ENCODE measurements at regions not wholly inside any gene's neighbourhood (a gene's known extent, or its start where the extent isn't known, plus 50 kb on each side); places are given as distances from the start of the nearest gene placed in this dataset.

DNA sequence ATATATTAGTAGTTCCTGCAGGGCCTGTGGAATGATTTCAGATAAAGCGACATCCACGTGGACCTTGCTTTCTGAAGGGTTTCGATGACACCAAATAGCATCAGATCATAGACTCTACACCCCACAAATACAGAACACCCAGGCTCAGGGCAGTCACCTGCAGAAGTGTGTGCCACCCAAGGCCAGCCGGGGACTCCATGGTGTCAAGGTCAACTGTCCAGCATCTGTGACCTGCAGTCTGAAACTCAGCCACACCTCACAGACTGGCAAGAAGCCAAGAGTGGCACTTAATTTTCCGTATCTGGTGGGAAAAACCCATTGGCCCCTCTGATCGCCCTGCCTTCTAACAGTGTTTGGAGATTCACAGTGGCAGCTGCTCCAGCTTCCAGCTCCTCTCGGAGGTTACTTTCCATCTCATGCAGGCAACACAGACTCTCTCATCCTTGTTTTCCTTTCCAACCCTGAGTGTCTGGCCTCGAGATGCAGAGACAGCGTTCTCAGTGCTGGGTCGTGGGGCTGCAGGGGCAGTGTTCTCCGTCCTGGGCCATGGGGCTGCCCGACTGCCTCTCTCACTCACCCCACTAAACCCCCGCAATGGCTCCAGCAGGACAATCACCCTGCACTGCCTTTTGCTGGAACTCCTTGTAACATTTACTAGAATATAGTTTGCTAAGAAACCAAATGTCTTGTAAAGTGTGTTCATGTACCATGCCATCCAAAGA is 221.9 kb downstream of the IRX2 start:
- Mint-ChIP-seq H3K36me3 (ENCODE audit: insufficient read depth in 2 of 2) (no peaks in the 10 kb centered on the region), H3K4me3 (no peak overlapping the region), H3K9me3 (peaks cover 4 to 6% of the 10 kb centered on the region in 2 donors), H3K27ac (no peak overlapping the region), H3K27me3 (ENCODE audit: low read depth) (no peaks in the 10 kb centered on the region), H3K4me1 (ENCODE audit: low read depth) (no peaks in the 10 kb centered on the region)
- no peak for ATAC-seq (replicated peaks in 1 of 2)
- no peak for DNase-seq

DNA sequence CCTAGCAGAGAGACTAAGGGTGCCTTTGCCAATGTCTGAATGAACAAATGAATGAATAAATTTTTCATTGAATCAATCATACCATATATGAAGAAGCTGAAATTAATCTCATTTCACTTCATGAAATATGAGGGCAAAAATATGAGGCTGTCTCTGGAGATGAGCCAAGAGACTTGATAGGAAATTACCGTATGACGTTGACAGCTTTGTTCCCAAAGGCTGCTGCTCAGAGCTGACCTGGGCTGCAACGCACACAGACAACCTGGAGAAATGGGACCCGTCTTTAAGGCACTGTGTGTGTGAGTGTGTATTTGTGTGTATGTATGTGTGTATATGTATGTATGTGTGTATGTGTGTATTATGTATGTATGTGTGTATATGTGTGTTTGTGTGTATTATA is 226.1 kb downstream of the IRX2 start:
- Mint-ChIP-seq H3K27me3 (ENCODE audit: low read depth) (no peaks in the 10 kb centered on the region), H3K36me3 (ENCODE audit: insufficient read depth in 2 of 2) (no peaks in the 10 kb centered on the region), H3K4me3 (no peak overlapping the region), H3K9me3 (peaks cover 4% of the 10 kb centered on the region in 2 donors), H3K4me1 (ENCODE audit: low read depth) (no peaks in the 10 kb centered on the region), H3K27ac (no peak overlapping the region)
- no peak for DNase-seq
- ATAC-seq (replicated peaks in 1 of 2) = no peak

DNA sequence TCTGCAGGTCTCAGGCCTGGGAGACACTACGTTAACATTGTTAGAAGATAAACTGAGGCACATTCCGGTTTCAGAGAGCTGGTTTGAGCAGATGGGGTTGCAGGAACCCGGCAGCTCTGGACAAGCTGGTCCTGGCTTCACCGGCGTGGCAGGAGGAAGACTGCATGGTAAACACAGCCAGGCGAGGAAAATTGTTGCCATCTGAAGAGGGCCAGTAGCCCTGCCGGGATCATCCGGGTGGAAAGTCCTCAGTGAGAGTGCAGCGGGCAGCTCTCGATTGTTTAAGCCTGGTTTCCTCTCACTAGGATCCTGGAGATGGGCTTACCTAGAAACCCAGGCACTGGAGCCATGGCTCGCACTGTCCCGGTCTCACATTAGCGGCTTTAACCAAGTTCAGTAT is 226.9 kb downstream of the IRX2 start:
- Mint-ChIP-seq H3K9me3 (peaks cover 4% of the 10 kb centered on the region in 2 donors), H3K27ac (no peak overlapping the region), H3K27me3 (ENCODE audit: low read depth) (no peaks in the 10 kb centered on the region), H3K4me3 (no peak overlapping the region), H3K4me1 (ENCODE audit: low read depth) (no peaks in the 10 kb centered on the region), H3K36me3 (ENCODE audit: insufficient read depth in 2 of 2) (no peaks in the 10 kb centered on the region)
- ATAC-seq (replicated peaks in 1 of 2) (no peak), DNase-seq (no peak)

DNA sequence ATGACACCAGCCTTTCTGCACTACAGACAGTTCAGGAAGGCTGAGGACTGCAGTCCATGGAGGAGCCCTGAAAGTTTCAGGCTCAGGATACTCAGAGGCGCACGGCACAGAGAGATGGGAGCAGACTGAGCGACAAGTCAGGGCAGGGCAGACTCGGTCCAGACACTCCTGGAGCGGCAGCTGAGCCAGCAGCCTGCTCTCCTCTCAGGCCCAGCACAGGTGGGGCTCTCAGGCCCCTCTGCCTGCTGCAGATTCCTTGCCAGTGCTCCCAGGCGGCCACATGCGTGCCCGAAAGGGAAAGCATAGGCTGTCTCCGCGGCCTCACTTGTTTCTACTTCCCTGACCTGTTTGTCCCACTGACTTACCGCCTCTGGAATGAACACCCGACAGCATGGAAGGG is 228.3 kb downstream of the IRX2 start:
- peaks cover 4% of the 10 kb centered on the region in 2 donors for H3K9me3 Mint-ChIP-seq
- H3K27me3 Mint-ChIP-seq (ENCODE audit: low read depth) = no peaks in the 10 kb centered on the region
- ATAC-seq (replicated peaks in 1 of 2) = no peak
- no peak for DNase-seq
- H3K36me3 Mint-ChIP-seq (ENCODE audit: insufficient read depth in 2 of 2) = no peaks in the 10 kb centered on the region
- no peak overlapping the region for H3K27ac Mint-ChIP-seq
- H3K4me1 Mint-ChIP-seq (ENCODE audit: low read depth) = no peaks in the 10 kb centered on the region
- H3K4me3 Mint-ChIP-seq = no peak overlapping the region

DNA sequence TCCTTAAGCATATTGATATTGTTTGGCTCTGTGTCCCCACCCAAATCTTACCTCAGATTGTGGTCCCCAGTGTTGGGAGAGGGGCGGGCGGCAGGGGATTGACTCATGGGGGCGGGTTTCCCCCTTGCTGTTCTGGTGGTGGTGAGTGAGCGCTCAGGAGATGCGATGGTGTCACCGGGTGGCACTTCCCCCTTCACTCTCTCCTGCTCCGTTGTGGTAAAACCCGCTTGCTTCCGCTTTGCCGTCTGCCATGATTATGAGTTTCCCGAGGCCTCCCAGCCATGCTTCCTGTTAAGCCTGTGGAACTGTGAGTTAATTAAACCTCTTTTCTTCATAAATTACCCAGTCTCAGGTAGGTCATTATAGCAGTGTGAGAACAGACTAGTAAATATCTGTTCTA is 229.1 kb downstream of the IRX2 start:
- no peaks in the 10 kb centered on the region for H3K36me3 Mint-ChIP-seq (ENCODE audit: insufficient read depth in 2 of 2)
- ATAC-seq (replicated peaks in 1 of 2) (no peak), DNase-seq (no peak)
- no peaks in the 10 kb centered on the region for H3K27me3 Mint-ChIP-seq (ENCODE audit: low read depth)
- H3K4me3 Mint-ChIP-seq = no peak overlapping the region
- no peak overlapping the region for H3K27ac Mint-ChIP-seq
- H3K4me1 Mint-ChIP-seq (ENCODE audit: low read depth) = no peaks in the 10 kb centered on the region
- H3K9me3 Mint-ChIP-seq = peaks cover 4% of the 10 kb centered on the region in 2 donors

DNA sequence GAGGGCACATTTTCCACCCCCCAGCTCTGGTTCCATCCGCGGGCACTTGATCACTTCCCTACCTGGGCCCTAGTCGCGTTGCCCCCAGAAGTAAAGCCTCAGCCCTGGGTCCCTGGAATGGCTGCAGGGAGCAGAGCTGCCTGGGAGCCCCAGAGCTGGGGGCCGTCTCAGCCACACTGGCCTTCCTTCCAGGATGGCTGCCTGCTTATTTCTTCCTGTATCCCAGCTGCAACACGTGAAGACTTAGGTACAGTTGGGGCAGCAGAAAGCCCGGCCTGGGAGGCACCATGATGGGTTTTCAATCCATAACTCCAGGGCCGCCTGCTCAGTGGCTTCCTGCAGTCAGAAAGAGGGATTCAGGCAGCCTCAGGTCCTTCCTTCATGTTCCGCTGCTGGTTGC is 232.3 kb downstream of the IRX2 start:
- Mint-ChIP-seq H3K36me3 (ENCODE audit: insufficient read depth in 2 of 2) (no peaks in the 10 kb centered on the region), H3K4me1 (ENCODE audit: low read depth) (no peaks in the 10 kb centered on the region), H3K9me3 (no peaks in the 10 kb centered on the region), H3K27me3 (ENCODE audit: low read depth) (no peaks in the 10 kb centered on the region), H3K4me3 (no peak overlapping the region), H3K27ac (no peak overlapping the region)
- ATAC-seq (replicated peaks in 1 of 2) (no peak), DNase-seq (no peak)

DNA sequence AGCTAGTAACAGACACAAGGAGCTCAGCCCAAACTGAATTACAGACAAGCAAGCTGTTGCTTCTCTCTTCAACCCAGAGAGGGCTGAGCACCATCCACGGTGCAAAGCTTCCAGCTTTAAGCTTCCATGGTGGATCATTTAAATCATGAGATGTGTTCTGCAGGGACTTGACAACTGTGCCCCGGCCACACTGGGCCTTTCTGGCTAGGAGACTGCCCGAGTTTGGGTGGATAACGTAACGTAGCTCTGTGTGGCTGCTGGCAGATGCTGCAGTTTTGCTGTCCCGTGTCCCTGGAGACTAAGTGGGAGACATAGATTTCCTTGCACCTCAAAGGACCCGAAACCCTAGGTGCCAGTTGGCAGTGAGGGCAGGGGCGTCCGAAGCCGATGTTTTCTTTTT is 234.0 kb downstream of the IRX2 start:
- H3K36me3 Mint-ChIP-seq (ENCODE audit: insufficient read depth in 2 of 2) = no peaks in the 10 kb centered on the region
- ATAC-seq (replicated peaks in 1 of 2) = no peak
- H3K4me1 Mint-ChIP-seq (ENCODE audit: low read depth) = no peaks in the 10 kb centered on the region
- H3K4me3 Mint-ChIP-seq = no peak overlapping the region
- no peaks in the 10 kb centered on the region for H3K27me3 Mint-ChIP-seq (ENCODE audit: low read depth)
- DNase-seq = no peak
- H3K27ac Mint-ChIP-seq = no peak overlapping the region
- no peaks in the 10 kb centered on the region for H3K9me3 Mint-ChIP-seq

DNA sequence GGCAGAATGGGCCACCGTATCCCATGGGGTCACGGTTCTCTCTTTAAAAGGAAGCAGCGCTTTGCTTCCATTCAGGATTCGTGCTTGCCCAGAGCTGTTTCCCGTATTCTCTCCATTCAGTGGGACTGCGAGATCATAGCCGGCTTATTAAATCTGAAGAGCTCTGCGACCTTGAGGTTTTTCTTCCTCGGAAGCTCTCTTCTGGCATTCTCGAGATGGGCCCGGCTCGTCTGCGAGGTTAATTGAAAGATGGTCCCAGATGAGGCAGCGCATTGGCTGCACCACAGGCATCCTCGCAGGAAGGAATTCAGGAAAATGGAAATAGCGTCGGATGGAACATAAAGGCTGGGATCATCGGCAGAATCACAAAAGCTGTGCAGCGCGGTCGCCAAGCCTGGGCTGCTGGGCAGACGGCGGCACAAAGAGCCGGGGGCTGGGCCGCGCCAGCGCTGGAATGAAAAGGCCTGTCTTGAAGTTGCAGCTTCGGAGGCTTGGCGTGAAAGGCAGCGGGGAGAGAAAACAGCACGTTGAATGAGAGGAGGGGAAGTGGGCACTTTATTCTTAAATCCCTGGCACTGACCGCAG is 236.2 kb downstream of the IRX2 start:
- no peak for DNase-seq
- ATAC-seq (replicated peaks in 1 of 2) = no peak
- Mint-ChIP-seq H3K36me3 (ENCODE audit: insufficient read depth in 2 of 2) (no peaks in the 10 kb centered on the region), H3K27ac (no peak overlapping the region), H3K27me3 (ENCODE audit: low read depth) (no peaks in the 10 kb centered on the region), H3K4me1 (ENCODE audit: low read depth) (no peaks in the 10 kb centered on the region), H3K9me3 (no peaks in the 10 kb centered on the region), H3K4me3 (no peak overlapping the region)

DNA sequence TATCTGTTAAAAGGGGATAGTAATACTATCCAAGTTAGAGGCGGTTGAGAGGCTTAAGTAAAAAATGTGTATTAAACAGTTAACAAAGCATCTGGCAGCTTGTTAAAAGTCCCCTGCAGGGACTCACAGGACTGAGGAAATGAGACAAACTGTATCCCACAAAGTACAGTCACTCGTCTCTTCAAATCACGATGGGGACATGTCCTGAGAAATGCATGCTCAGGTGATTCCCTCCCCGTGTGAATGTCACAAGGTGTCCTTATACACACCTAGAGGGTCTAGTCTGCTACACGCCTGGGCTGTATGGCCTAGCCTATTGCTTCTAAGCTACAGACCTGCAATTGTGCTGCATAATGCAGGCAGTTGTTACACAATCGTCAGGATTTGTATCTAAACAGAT is 237.0 kb downstream of the IRX2 start:
- Mint-ChIP-seq H3K27ac (no peak overlapping the region), H3K4me1 (ENCODE audit: low read depth) (no peaks in the 10 kb centered on the region), H3K9me3 (no peaks in the 10 kb centered on the region), H3K27me3 (ENCODE audit: low read depth) (no peaks in the 10 kb centered on the region), H3K36me3 (ENCODE audit: insufficient read depth in 2 of 2) (no peaks in the 10 kb centered on the region), H3K4me3 (no peak overlapping the region)
- ATAC-seq (replicated peaks in 1 of 2) = no peak
- no peak for DNase-seq

DNA sequence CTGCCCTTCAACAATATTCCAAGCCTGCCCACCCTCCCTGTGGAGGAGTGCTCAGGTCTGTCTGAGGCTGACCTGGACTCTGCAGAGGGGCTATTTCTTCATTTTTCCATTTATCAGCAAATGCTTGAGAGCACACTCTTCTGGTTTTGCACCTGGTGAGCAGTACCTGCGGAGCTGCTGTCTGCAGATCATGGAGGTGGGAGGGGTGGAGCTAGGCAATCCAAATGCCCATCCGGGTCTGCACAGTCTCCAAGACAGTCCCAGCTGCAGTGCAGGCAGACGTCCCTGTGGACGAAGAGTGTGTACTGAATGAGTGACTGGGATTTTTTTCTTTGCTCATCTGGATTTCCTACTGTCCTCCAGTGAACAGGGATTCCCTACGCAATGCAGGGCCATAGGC is 239.8 kb downstream of the IRX2 start:
- H3K9me3 Mint-ChIP-seq = no peaks in the 10 kb centered on the region

DNA sequence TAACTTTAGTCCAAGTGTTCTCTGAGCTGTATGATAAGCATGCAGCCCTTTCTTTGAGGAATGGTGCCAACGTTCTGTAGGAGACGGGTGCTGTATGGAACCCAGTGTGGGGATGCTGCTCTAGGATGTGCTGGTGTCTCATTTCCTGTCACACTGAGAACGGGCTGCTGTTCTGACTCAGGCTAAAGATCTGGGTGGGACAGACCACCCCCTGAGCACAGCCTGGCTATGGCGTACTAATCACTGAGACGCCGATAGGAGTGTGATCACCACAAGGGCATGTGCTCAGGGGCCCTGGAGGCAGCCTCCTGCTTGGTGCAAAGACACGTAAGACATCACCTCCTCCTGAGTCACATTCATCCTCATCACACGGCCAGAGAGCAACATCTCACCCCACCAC is 240.4 kb downstream of the IRX2 start:
- no peaks in the 10 kb centered on the region for H3K36me3 Mint-ChIP-seq (ENCODE audit: insufficient read depth in 2 of 2)
- no peak for ATAC-seq (replicated peaks in 1 of 2)

More for the DNA sequence above, 239.8 kb downstream of the IRX2 start:
- no peak for DNase-seq
- Mint-ChIP-seq H3K27ac (no peak overlapping the region), H3K4me3 (no peak overlapping the region), H3K36me3 (ENCODE audit: insufficient read depth in 2 of 2) (no peaks in the 10 kb centered on the region), H3K27me3 (ENCODE audit: low read depth) (no peaks in the 10 kb centered on the region), H3K4me1 (ENCODE audit: low read depth) (no peaks in the 10 kb centered on the region)
- ATAC-seq (replicated peaks in 1 of 2) = no peak

DNA sequence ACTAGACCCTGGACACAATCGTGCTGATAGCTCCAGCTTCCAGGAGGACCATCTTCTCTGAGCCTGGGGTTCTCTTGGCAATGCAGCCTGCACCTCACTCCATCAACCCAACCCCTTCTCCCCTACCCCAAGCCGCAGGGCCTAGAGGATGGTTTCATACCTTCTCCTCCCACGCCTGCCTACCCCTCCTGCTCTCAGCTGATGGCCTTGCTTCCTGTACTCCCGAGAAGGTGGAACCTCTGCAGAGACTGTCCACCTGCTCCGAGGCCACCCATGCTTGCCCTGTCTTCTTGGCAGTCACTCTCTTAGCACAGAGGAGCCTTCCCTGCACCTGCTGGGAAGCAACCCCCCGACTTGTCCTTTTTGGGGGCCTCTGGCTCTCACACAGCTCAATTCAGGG is 241.9 kb downstream of the IRX2 start:
- no peaks in the 10 kb centered on the region for H3K27me3 Mint-ChIP-seq (ENCODE audit: low read depth)
- H3K36me3 Mint-ChIP-seq (ENCODE audit: insufficient read depth in 2 of 2) = no peaks in the 10 kb centered on the region
- H3K4me3 Mint-ChIP-seq = no peak overlapping the region

More for the DNA sequence above, 240.4 kb downstream of the IRX2 start:
- no peaks in the 10 kb centered on the region for H3K9me3 Mint-ChIP-seq
- no peak for DNase-seq
- no peaks in the 10 kb centered on the region for H3K4me1 Mint-ChIP-seq (ENCODE audit: low read depth)
- H3K4me3 Mint-ChIP-seq = no peak overlapping the region
- H3K27ac Mint-ChIP-seq = no peak overlapping the region
- no peaks in the 10 kb centered on the region for H3K27me3 Mint-ChIP-seq (ENCODE audit: low read depth)

DNA sequence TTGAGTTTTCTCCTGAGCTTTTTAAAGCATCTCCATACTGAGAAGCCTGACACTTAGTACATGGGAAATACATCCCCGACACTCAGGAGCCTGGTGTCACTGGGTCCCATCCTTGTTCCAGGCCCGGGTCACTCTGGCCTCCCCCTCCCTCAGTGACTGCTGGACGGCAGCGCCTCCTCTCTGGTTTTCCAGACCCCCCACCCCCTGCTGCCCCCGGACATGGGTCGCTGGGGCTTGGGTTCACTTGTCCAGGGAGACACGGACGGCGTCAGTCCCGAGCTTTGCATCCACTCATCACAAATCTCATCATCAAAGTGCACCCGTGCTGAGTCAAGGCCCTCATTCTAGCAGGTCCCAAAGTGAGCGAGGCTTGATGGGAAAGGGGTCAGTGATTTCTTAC is 243.0 kb downstream of the IRX2 start:
- no peak for DNase-seq
- no peak for ATAC-seq (replicated peaks in 1 of 2)
- no peak overlapping the region for H3K4me3 Mint-ChIP-seq
- H3K9me3 Mint-ChIP-seq = no peaks in the 10 kb centered on the region
- H3K36me3 Mint-ChIP-seq (ENCODE audit: insufficient read depth in 2 of 2) = no peaks in the 10 kb centered on the region
- H3K27me3 Mint-ChIP-seq (ENCODE audit: low read depth) = no peaks in the 10 kb centered on the region
- no peaks in the 10 kb centered on the region for H3K4me1 Mint-ChIP-seq (ENCODE audit: low read depth)
- no peak overlapping the region for H3K27ac Mint-ChIP-seq

More for the DNA sequence above, 241.9 kb downstream of the IRX2 start:
- ATAC-seq (replicated peaks in 1 of 2) (no peak), DNase-seq (no peak)
- H3K4me1 Mint-ChIP-seq (ENCODE audit: low read depth) = no peaks in the 10 kb centered on the region
- H3K27ac Mint-ChIP-seq = no peak overlapping the region
- no peaks in the 10 kb centered on the region for H3K9me3 Mint-ChIP-seq

DNA sequence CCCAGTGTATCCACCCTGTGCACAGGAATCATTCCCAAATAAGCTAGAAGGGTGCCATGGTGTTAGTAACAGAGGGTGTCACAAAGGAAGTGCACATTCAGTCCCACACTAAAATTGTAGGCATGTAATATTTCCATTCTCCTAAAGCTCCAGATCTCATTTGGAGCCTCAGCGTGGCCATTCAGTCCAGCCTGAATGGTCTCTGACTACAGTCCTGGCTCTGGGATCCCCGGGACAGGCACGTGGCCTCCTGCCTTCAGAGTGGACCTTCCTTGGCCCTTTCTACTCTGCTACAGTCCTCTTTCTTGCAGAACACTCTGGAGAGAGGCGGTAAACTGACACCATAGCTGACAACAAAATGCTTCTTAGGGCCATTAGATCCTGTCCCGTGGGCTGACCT is 243.9 kb downstream of the IRX2 start:
- Mint-ChIP-seq H3K27ac (no peak overlapping the region), H3K36me3 (ENCODE audit: insufficient read depth in 2 of 2) (no peaks in the 10 kb centered on the region), H3K4me1 (ENCODE audit: low read depth) (no peaks in the 10 kb centered on the region), H3K9me3 (no peaks in the 10 kb centered on the region), H3K4me3 (no peak overlapping the region), H3K27me3 (ENCODE audit: low read depth) (no peaks in the 10 kb centered on the region)
- no peak for DNase-seq
- no peak for ATAC-seq (replicated peaks in 1 of 2)
